ENCODE measurements at regions not wholly inside any gene's neighbourhood (a gene's known extent, or its start where the extent isn't known, plus 50 kb on each side); places are given as distances from the start of the nearest gene placed in this dataset.

- H3K4me3 Mint-ChIP-seq (ENCODE audit: unreplicated experiment): no peak overlapping the region
- peaks cover 4% of the 10 kb centered on the region for H3K4me1 Mint-ChIP-seq (ENCODE audit: low read depth)
- H3K36me3 Mint-ChIP-seq (ENCODE audit: low read depth): no peaks in the 10 kb centered on the region
- peaks cover 2% of the 10 kb centered on the region for H3K9me3 Mint-ChIP-seq (ENCODE audit: low read depth)
- DNase-seq (ENCODE audit: low spot score): no peak
- no peak for TF ChIP-seq CTCF (IDR thresholded peaks at IDR 0.05)
- peaks cover 4% of the 10 kb centered on the region for H3K27me3 Mint-ChIP-seq (ENCODE audit: low read depth)
- H3K27ac Mint-ChIP-seq (ENCODE audit: unreplicated experiment): no peak overlapping the region
Measured at GRCh38 chr6:155853011-155853410, 397.4 kb upstream of the NOX3 start.

- peaks cover 12% of the 10 kb centered on the region for H3K9me3 Mint-ChIP-seq (ENCODE audit: low read depth)
- DNase-seq (ENCODE audit: low spot score): no peak
- H3K4me3 Mint-ChIP-seq (ENCODE audit: unreplicated experiment): no peak overlapping the region
- H3K4me1 Mint-ChIP-seq (ENCODE audit: low read depth): peaks cover 4% of the 10 kb centered on the region
- no peak overlapping the region for H3K27ac Mint-ChIP-seq (ENCODE audit: unreplicated experiment)
- no peak for TF ChIP-seq CTCF (IDR thresholded peaks at IDR 0.05)
- H3K36me3 Mint-ChIP-seq (ENCODE audit: low read depth): no peaks in the 10 kb centered on the region
- no peaks in the 10 kb centered on the region for H3K27me3 Mint-ChIP-seq (ENCODE audit: low read depth)
Measured at GRCh38 chr6:155850408-155850841, 394.8 kb upstream of the NOX3 start.

DNA sequence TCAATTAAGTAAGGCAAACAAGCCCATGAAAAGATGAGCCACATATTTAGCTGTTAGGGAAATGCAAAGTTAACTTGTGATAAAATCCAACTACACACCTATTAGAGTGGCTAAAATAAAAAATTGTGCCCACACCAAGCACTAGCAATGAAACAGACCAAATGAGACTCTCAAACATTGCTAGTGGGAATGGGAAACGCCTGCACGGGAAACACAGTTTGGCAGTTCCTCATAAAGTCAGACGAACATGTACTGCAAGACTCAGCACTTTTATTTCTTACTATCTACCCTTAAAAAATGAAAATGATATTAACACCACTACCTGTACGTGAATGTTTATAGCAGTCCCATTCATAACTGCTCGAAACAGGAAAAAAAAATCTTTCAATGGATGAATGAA, 392.1 kb upstream of the NOX3 start:
- DNase-seq (ENCODE audit: low spot score): no peak
- Mint-ChIP-seq H3K9me3 (ENCODE audit: low read depth) (peaks cover 25% of the 10 kb centered on the region), H3K36me3 (ENCODE audit: low read depth) (no peaks in the 10 kb centered on the region), H3K27ac (ENCODE audit: unreplicated experiment) (no peak overlapping the region), H3K27me3 (ENCODE audit: low read depth) (peaks cover 2% of the 10 kb centered on the region), H3K4me3 (ENCODE audit: unreplicated experiment) (no peak overlapping the region), H3K4me1 (ENCODE audit: low read depth) (peaks cover 4% of the 10 kb centered on the region)
- TF ChIP-seq CTCF (IDR thresholded peaks at IDR 0.05): no peak

DNA sequence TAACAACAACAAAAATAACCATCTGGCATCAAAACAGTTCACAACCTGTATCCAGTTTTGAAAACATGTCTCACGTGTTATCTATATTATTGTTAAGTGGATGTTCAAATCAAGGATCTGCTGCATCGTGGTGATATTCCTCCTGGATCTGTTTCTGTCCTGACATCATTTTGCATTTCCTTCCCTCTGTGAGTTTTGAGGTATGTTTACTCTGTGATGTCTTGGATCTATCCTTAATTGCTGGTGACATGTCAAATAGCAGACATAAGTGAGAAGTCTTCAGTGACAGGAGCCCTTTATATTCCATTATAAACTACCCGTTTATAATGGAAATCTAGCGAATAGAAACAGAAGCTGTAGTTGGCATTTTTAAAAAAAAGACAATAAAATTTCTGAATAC, 381.8 kb upstream of the NOX3 start:
- Mint-ChIP-seq H3K27ac (ENCODE audit: unreplicated experiment) (no peak overlapping the region), H3K9me3 (ENCODE audit: low read depth) (no peaks in the 10 kb centered on the region), H3K36me3 (ENCODE audit: low read depth) (no peaks in the 10 kb centered on the region), H3K4me1 (ENCODE audit: low read depth) (no peaks in the 10 kb centered on the region), H3K4me3 (ENCODE audit: unreplicated experiment) (no peak overlapping the region), H3K27me3 (ENCODE audit: low read depth) (peaks cover 14% of the 10 kb centered on the region)
- TF ChIP-seq CTCF (IDR thresholded peaks at IDR 0.05): no peak
- no peak for DNase-seq (ENCODE audit: low spot score)

- Mint-ChIP-seq H3K27ac (ENCODE audit: unreplicated experiment) (no peak overlapping the region), H3K9me3 (ENCODE audit: low read depth) (no peaks in the 10 kb centered on the region), H3K4me1 (ENCODE audit: low read depth) (no peaks in the 10 kb centered on the region), H3K36me3 (ENCODE audit: low read depth) (no peaks in the 10 kb centered on the region), H3K27me3 (ENCODE audit: low read depth) (no peaks in the 10 kb centered on the region), H3K4me3 (ENCODE audit: unreplicated experiment) (no peak overlapping the region)
- no peak for DNase-seq (ENCODE audit: low spot score)
- peak; percentile 21 for TF ChIP-seq CTCF (IDR thresholded peaks at IDR 0.05)
Measured at GRCh38 chr6:155832596-155832995, 377.0 kb upstream of the NOX3 start.
